Osteoblast (primary cell): ENCODE measurements at regions not wholly inside any gene's neighbourhood (a gene's known extent, or its start where the extent isn't known, plus 50 kb on each side); places are given as distances from the start of the nearest gene placed in this dataset.

Experiments
- DNase-seq: peaks from one replicate; pipeline ENCODE4 v3.0.0; 2011; ENCODE audit warnings: low spot score, mixed read lengths; ENCODE audit not compliant: insufficient read length; ENCODE audit errors: missing footprints
- H2AFZ ChIP-seq: 2 replicates; pipeline ENCODE4 v1.6.0; 2011; ENCODE audit warnings: mild to moderate bottlenecking, low read length
- H3K27ac ChIP-seq: 2 replicates; pipeline ENCODE4 v1.5.1; 2011; ENCODE audit warnings: mild to moderate bottlenecking, low read depth, low read length, moderate library complexity
- H3K27me3 ChIP-seq: 2 replicates; pipeline ENCODE4 v1.6.0; 2012; ENCODE audit warnings: mild to moderate bottlenecking, control low read depth, inconsistent platforms, low read length, moderate library complexity; ENCODE audit not compliant: insufficient read depth
- H3K36me3 ChIP-seq: 2 replicates; pipeline ENCODE4 v1.5.1; 2011; ENCODE audit warnings: mild to moderate bottlenecking, low read length, control low read depth, moderate library complexity; ENCODE audit not compliant: insufficient read depth
- H3K4me1 ChIP-seq: 2 replicates; pipeline ENCODE4 v1.5.1; 2011; ENCODE audit warnings: mild to moderate bottlenecking, low read length, control low read depth, moderate library complexity; ENCODE audit not compliant: insufficient read depth
- H3K4me2 ChIP-seq: 2 replicates; pipeline ENCODE4 v1.6.0; 2011; ENCODE audit warnings: mild to moderate bottlenecking, low read length; ENCODE audit not compliant: insufficient read depth
- H3K4me3 ChIP-seq: fragments of 200-600 bp; sonication (generic); 3 replicates; pipeline ENCODE4 v1.5.1; 2012; ENCODE audit warnings: mild to moderate bottlenecking, low read length, inconsistent platforms; ENCODE audit not compliant: insufficient read depth
- H3K79me2 ChIP-seq: 2 replicates; pipeline ENCODE4 v1.6.0; 2012; ENCODE audit warnings: mild to moderate bottlenecking, low read length, control low read depth, inconsistent platforms; ENCODE audit not compliant: insufficient read depth
- H3K9me3 ChIP-seq: 2 replicates; pipeline ENCODE4 v1.5.1; 2011; ENCODE audit warnings: low read depth, low read length, control low read depth
- H4K20me1 ChIP-seq: 2 replicates; pipeline ENCODE4 v1.6.0; 2012; ENCODE audit warnings: mild to moderate bottlenecking, low read length, control low read depth; ENCODE audit not compliant: insufficient read depth
- TF ChIP-seq, protein P1 (sequence below): IDR thresholded peaks from 2 replicates; pipeline ENCODE4 v1.5.1; 2011; ENCODE audit warnings: mild to moderate bottlenecking, low read depth, low read length, moderate library complexity; ENCODE audit errors: extremely low read depth

GRCh38 chr22:48426466-48427380 lies 1401.0 kb downstream of the BRD1 start:
- no peaks in the 10 kb centered on the region for H3K27me3 ChIP-seq
- no peak overlapping the region for H3K4me3 ChIP-seq
- no peak overlapping the region for H3K27ac ChIP-seq
- H3K4me2 ChIP-seq, result no peak overlapping the region
- no peaks in the 10 kb centered on the region for H3K36me3 ChIP-seq
- no peak overlapping the region for H2AFZ ChIP-seq
- H3K4me1 ChIP-seq, result peaks cover 4% of the 10 kb centered on the region
- no peaks in the 10 kb centered on the region for H3K9me3 ChIP-seq
- H4K20me1 ChIP-seq, result no peaks in the 10 kb centered on the region
- DNase-seq, result no peak
- TF ChIP-seq, protein P1, sequence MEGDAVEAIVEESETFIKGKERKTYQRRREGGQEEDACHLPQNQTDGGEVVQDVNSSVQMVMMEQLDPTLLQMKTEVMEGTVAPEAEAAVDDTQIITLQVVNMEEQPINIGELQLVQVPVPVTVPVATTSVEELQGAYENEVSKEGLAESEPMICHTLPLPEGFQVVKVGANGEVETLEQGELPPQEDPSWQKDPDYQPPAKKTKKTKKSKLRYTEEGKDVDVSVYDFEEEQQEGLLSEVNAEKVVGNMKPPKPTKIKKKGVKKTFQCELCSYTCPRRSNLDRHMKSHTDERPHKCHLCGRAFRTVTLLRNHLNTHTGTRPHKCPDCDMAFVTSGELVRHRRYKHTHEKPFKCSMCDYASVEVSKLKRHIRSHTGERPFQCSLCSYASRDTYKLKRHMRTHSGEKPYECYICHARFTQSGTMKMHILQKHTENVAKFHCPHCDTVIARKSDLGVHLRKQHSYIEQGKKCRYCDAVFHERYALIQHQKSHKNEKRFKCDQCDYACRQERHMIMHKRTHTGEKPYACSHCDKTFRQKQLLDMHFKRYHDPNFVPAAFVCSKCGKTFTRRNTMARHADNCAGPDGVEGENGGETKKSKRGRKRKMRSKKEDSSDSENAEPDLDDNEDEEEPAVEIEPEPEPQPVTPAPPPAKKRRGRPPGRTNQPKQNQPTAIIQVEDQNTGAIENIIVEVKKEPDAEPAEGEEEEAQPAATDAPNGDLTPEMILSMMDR, result no peak
- H3K79me2 ChIP-seq, result no peaks in the 10 kb centered on the region

GRCh38 chr22:48425641-48426040 lies 1402.0 kb downstream of the BRD1 start:
- H3K4me1 ChIP-seq, result peaks cover 4% of the 10 kb centered on the region
- H3K27ac ChIP-seq, result no peak overlapping the region
- H3K4me3 ChIP-seq, result no peak overlapping the region
- no peak overlapping the region for H2AFZ ChIP-seq
- H3K4me2 ChIP-seq, result no peak overlapping the region
- no peaks in the 10 kb centered on the region for H3K79me2 ChIP-seq
- TF ChIP-seq, protein P1, result no peak
- no peaks in the 10 kb centered on the region for H3K9me3 ChIP-seq
- DNase-seq, result no peak
- H4K20me1 ChIP-seq, result no peaks in the 10 kb centered on the region
- H3K36me3 ChIP-seq, result no peaks in the 10 kb centered on the region
- H3K27me3 ChIP-seq, result no peaks in the 10 kb centered on the region

- Histone ChIP-seq H3K9me3 (no peaks in the 10 kb centered on the region), H3K4me3 (no peak overlapping the region), H3K27me3 (no peaks in the 10 kb centered on the region), H3K27ac (no peak overlapping the region), H3K4me2 (no peak overlapping the region), H3K4me1 (peaks cover 4% of the 10 kb centered on the region), H2AFZ (no peak overlapping the region), H3K79me2 (no peaks in the 10 kb centered on the region), H3K36me3 (no peaks in the 10 kb centered on the region), H4K20me1 (no peaks in the 10 kb centered on the region)
- TF ChIP-seq, protein P1, result no peak
- peak; percentile 53 for DNase-seq
Observed at GRCh38 chr22:48425091-48425506, 1402.6 kb downstream of the BRD1 start.

DNA sequence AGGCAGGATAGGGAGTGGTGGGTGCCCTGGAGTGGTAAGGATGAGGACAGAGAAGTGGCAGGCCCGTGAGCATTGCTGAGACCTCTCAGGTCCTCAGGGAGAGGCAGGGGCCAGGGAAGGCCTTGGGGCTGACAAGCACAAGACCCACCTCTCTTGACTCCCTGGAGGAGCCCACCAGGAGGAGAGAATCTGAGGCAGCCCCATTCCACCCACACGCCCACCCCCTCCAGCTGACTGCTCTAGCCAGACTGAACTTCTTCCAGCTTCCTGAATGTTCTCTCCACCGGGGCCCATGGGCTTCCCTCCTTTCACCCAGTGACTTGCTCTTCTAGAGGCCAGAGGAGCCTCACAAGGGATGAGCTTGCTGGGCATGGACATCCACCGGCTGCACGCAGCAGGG lies 1403.0 kb downstream of the BRD1 start:
- Histone ChIP-seq H3K4me2 (no peak overlapping the region), H2AFZ (no peak overlapping the region), H3K36me3 (no peaks in the 10 kb centered on the region), H3K79me2 (no peaks in the 10 kb centered on the region), H3K27ac (no peak overlapping the region), H3K27me3 (no peaks in the 10 kb centered on the region), H3K9me3 (no peaks in the 10 kb centered on the region), H3K4me3 (no peak overlapping the region), H3K4me1 (peaks cover 4% of the 10 kb centered on the region), H4K20me1 (no peaks in the 10 kb centered on the region)
- peak; percentile 48 for DNase-seq
- TF ChIP-seq, protein P1, result no peak
